Fibroblast of mammary gland (primary cell): ENCODE measurements at regions not wholly inside any gene's neighbourhood (a gene's known extent, or its start where the extent isn't known, plus 50 kb on each side); places are given as distances from the start of the nearest gene placed in this dataset.

Experiments
- DNase-seq: peaks from one replicate; pipeline ENCODE4 v3.0.0-alpha.2; 2010; ENCODE audit warnings: low read depth
- H3K4me3 ChIP-seq: 2 replicates; pipeline ENCODE4 v1.5.1; 2011; ENCODE audit warnings: low read depth, mild to moderate bottlenecking, low read length, moderate library complexity; ENCODE audit not compliant: control insufficient read depth
- TF ChIP-seq, protein P1 (sequence below): conservative IDR thresholded peaks from 2 replicates; pipeline ENCODE4 v1.5.1; 2011; ENCODE audit warnings: low read depth, low read length, inconsistent platforms; ENCODE audit not compliant: control insufficient read depth, insufficient read depth

- TF ChIP-seq, protein P1, sequence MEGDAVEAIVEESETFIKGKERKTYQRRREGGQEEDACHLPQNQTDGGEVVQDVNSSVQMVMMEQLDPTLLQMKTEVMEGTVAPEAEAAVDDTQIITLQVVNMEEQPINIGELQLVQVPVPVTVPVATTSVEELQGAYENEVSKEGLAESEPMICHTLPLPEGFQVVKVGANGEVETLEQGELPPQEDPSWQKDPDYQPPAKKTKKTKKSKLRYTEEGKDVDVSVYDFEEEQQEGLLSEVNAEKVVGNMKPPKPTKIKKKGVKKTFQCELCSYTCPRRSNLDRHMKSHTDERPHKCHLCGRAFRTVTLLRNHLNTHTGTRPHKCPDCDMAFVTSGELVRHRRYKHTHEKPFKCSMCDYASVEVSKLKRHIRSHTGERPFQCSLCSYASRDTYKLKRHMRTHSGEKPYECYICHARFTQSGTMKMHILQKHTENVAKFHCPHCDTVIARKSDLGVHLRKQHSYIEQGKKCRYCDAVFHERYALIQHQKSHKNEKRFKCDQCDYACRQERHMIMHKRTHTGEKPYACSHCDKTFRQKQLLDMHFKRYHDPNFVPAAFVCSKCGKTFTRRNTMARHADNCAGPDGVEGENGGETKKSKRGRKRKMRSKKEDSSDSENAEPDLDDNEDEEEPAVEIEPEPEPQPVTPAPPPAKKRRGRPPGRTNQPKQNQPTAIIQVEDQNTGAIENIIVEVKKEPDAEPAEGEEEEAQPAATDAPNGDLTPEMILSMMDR = no peak
- no peak overlapping the region for H3K4me3 ChIP-seq
- DNase-seq = no peak
These were observed 78.5 kb upstream of the MEDAG start for GRCh38 chr13:30827578-30827925.

- DNase-seq = peak; percentile 86
- no peak overlapping the region for H3K4me3 ChIP-seq
- TF ChIP-seq, protein P1 = no peak
These were observed 76.8 kb upstream of the MEDAG start for GRCh38 chr13:30829145-30829832.

DNA sequence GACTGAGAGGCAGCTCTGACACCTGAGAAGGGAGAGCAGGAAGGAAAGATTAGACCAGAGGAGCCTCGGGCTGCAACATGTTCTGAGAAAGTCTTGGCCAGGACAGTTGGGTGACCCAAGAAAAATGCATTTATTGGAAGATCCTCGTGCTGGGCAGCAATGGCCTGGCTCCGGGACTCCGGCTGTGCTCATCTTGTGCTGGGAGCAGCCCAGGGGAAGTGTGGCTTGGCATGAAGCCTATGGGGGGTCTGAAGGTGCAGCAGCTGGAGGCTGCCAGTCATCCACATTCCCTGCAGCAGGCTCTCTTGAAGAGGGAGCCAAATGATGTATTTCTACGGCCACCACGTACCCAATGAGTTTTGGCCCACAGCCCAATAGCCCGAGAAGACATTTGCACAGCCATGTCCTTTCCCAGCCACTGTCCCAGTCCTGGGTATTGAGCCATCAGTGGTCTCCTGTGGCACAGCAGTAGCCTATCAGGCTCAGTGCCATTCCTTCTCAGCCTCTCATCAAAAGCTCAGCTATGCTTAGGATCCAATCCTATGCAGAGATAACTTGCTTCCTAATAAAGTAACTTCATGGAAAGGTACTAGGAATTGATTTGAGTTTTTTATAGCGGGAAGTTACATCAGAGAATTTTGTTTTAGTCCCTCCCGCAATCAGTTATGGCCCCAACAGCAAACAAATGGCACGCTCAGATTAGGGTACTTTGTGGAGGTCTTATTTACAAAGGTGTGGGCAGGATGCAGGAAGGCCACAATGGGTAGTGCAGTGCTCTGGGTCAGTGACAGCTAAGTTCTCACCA, 76.0 kb upstream of the MEDAG start:
- TF ChIP-seq, protein P1 = no peak
- DNase-seq = no peak
- H3K4me3 ChIP-seq = no peak overlapping the region

GRCh38 chr13:30830638-30830965, 75.5 kb upstream of the MEDAG start:
- no peak for DNase-seq
- TF ChIP-seq, protein P1 = no peak

DNA sequence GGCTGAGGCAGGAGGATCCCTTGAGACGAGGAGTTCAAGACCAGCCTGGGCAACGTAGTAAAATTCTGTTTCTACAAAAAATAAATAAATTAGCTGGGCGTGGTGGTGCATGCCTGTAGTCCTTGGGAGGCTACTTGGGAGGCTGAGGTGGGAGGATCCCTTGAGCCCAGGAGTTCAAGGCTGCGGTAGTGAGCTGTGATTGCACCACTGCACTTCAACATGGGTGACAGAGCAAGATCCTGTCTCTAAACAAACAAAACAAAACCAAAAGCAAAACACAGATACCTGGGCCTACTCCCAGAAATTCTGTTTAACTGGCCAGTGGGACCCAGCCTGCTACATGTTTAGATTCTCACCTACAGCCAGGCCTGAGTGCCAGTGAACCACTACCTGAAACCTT, 74.6 kb upstream of the MEDAG start:
- DNase-seq = no peak
- TF ChIP-seq, protein P1 = no peak
- H3K4me3 ChIP-seq = no peak overlapping the region

More at GRCh38 chr13:30830638-30830965, 75.5 kb upstream of the MEDAG start:
- no peak overlapping the region for H3K4me3 ChIP-seq

GRCh38 chr13:30832377-30832776, 73.7 kb upstream of the MEDAG start:
- TF ChIP-seq, protein P1 = no peak
- no peak overlapping the region for H3K4me3 ChIP-seq
- DNase-seq = no peak
